ENCODE measurements at regions not wholly inside any gene's neighbourhood (a gene's known extent, or its start where the extent isn't known, plus 50 kb on each side); places are given as distances from the start of the nearest gene placed in this dataset.

GRCh38 chr5:128649192-128649591 lies 111.1 kb upstream of the FBN2 start:
- Histone ChIP-seq H3K27me3 (ENCODE audit: insufficient read depth) (no peaks in the 10 kb centered on the region), H3K27ac (ENCODE audit: low read depth in 2 of 2, low read length in 1 of 2) (no peak overlapping the region), H3K79me2 (ENCODE audit: insufficient read depth) (no peaks in the 10 kb centered on the region), H3F3A (replicated peaks; ENCODE audit: insufficient read depth) (peaks cover 3% of the 10 kb centered on the region), H4K20me1 (ENCODE audit: insufficient read depth) (no peaks in the 10 kb centered on the region), H3K9ac (no peak overlapping the region), H2AFZ (ENCODE audit: low read depth) (no peak overlapping the region), H3K4me2 (no peak overlapping the region), H3K4me3 (ENCODE audit: low read depth in 2 of 2, low read length in 1 of 2) (no peak overlapping the region), H3K36me3 (replicated peaks in 1 of 2; ENCODE audit: control insufficient read depth in 1 of 2, insufficient read depth in 2 of 2, low read length in 1 of 2) (no peaks in the 10 kb centered on the region), H3K4me1 (ENCODE audit: control insufficient read depth in 1 of 2, insufficient read depth in 2 of 2, low read depth in 1 of 2, low read length in 1 of 2) (no peaks in the 10 kb centered on the region; a peak in 1 of 4 replicates), H3K9me2 (no peaks in the 10 kb centered on the region), H3K9me3 (no peaks in the 10 kb centered on the region)
- ChIA-PET POLR2A (no interaction called here), CTCF (no interaction called here)
- TF ChIP-seq GABPA (IDR thresholded peaks at IDR 0.05; ENCODE audit: low read depth) (no peak), RCOR1 (IDR thresholded peaks at IDR 0.05; ENCODE audit: low read length) (no peak), FOXJ3 (CRISPR knock-in tag; IDR thresholded peaks at IDR 0.05) (no peak), MXI1 (IDR thresholded peaks at IDR 0.05; ENCODE audit: low read depth, low read length) (no peak), ELF1 (IDR thresholded peaks at IDR 0.05) (no peak), CTCF (IDR thresholded peaks at IDR 0.05) (no peak)
- DNase-seq: no peak

- H3K9me3 ChIP-seq: no peaks in the 10 kb centered on the region
- 7% methylated on average over 2 of the region's 2 CpGs for WGBS (ENCODE audit: low lambda C conversion rate)
- no peak overlapping the region for H3K27ac ChIP-seq (ENCODE audit: low read depth in 2 of 2, low read length in 1 of 2)
- no peaks in the 10 kb centered on the region for H3K36me3 ChIP-seq (replicated peaks in 1 of 2; ENCODE audit: control insufficient read depth in 1 of 2, insufficient read depth in 2 of 2, low read length in 1 of 2)
- DNase-seq: no peak
- H3K4me1 ChIP-seq (ENCODE audit: control insufficient read depth in 1 of 2, insufficient read depth in 2 of 2, low read depth in 1 of 2, low read length in 1 of 2): no peaks in the 10 kb centered on the region
- no peaks in the 10 kb centered on the region for H3K9me2 ChIP-seq
- no peaks in the 10 kb centered on the region for H3F3A ChIP-seq (replicated peaks; ENCODE audit: insufficient read depth)
- no peak overlapping the region for H3K4me2 ChIP-seq
- no peak overlapping the region for H3K4me3 ChIP-seq (ENCODE audit: low read depth in 2 of 2, low read length in 1 of 2)
- ChIA-PET CTCF (no interaction called here), POLR2A (no interaction called here)
- no peaks in the 10 kb centered on the region for H4K20me1 ChIP-seq (ENCODE audit: insufficient read depth)
- H2AFZ ChIP-seq (ENCODE audit: low read depth): no peak overlapping the region
- H3K27me3 ChIP-seq (ENCODE audit: insufficient read depth): no peaks in the 10 kb centered on the region
- H3K9ac ChIP-seq: no peak overlapping the region
- no peaks in the 10 kb centered on the region for H3K79me2 ChIP-seq (ENCODE audit: insufficient read depth)
- TF ChIP-seq NFIC (IDR thresholded peaks at IDR 0.05; ENCODE audit: borderline replicate concordance) (no peak), GATA2 (CRISPR knock-in tag; IDR thresholded peaks at IDR 0.05) (no peak), YY1 (IDR thresholded peaks at IDR 0.05; ENCODE audit: low read depth) (no peak), EZH2phosphoT487 (IDR thresholded peaks at IDR 0.05; ENCODE audit: borderline replicate concordance, low read depth) (no peak), FOXJ3 (CRISPR knock-in tag; IDR thresholded peaks at IDR 0.05) (no peak), TEAD4 (IDR thresholded peaks at IDR 0.05; ENCODE audit: borderline replicate concordance, insufficient read depth) (no peak), POLR2AphosphoS5 (IDR thresholded peaks at IDR 0.05; ENCODE audit: low read depth, low read length) (no peak), TCF12 (IDR thresholded peaks at IDR 0.05) (no peak), MAX (IDR thresholded peaks at IDR 0.05; ENCODE audit: low read depth) (no peak), RAD21 (IDR thresholded peaks at IDR 0.05; ENCODE audit: low read length) (no peak), RXRA (IDR thresholded peaks at IDR 0.05; ENCODE audit: borderline replicate concordance, low read depth) (no peak), TAF1 (IDR thresholded peaks at IDR 0.05; ENCODE audit: borderline replicate concordance, low read depth, low read length) (no peak), REST (IDR thresholded peaks at IDR 0.05; ENCODE audit: low read depth, low read length) (no peak)
Measured at GRCh38 chr5:128662997-128663396, 125.0 kb upstream of the FBN2 start.
